ENCODE measurements at regions not wholly inside any gene's neighbourhood (a gene's known extent, or its start where the extent isn't known, plus 50 kb on each side); places are given as distances from the start of the nearest gene placed in this dataset.

- DNase-seq (ENCODE audit: low read depth in 3 of 3) = no peak
These were observed 210.0 kb upstream of the CST7 start for GRCh38 chr20:24738981-24739633.

- DNase-seq (ENCODE audit: low read depth in 3 of 3) = no peak
These were observed 209.3 kb upstream of the CST7 start for GRCh38 chr20:24739746-24740145.

GRCh38 chr20:24741493-24742072 is 207.5 kb upstream of the CST7 start:
- no peak for DNase-seq (ENCODE audit: low read depth in 3 of 3)

GRCh38 chr20:24742436-24742835 is 206.6 kb upstream of the CST7 start:
- no peak for DNase-seq (ENCODE audit: low read depth in 3 of 3)

- DNase-seq (ENCODE audit: low read depth in 3 of 3) = no peak
These were observed 206.1 kb upstream of the CST7 start for GRCh38 chr20:24742989-24743388.

- DNase-seq (ENCODE audit: low read depth in 3 of 3) = no peak
These were observed 205.4 kb upstream of the CST7 start for GRCh38 chr20:24743641-24744040.

GRCh38 chr20:24744747-24745146 is 204.3 kb upstream of the CST7 start:
- DNase-seq (ENCODE audit: low read depth in 3 of 3) = no peak

- no peak for DNase-seq (ENCODE audit: low read depth in 3 of 3)
These were observed 203.9 kb upstream of the CST7 start for GRCh38 chr20:24745206-24745605.

- DNase-seq (ENCODE audit: low read depth in 3 of 3) = no peak
These were observed 203.3 kb upstream of the CST7 start for GRCh38 chr20:24745617-24746350.

- DNase-seq (ENCODE audit: low read depth in 3 of 3) = no peak
These were observed 202.8 kb upstream of the CST7 start for GRCh38 chr20:24746351-24746685.

- no peak for DNase-seq (ENCODE audit: low read depth in 3 of 3)
These were observed 201.9 kb upstream of the CST7 start for GRCh38 chr20:24747010-24747712.

- DNase-seq (ENCODE audit: low read depth in 3 of 3) = no peak
These were observed 201.0 kb upstream of the CST7 start for GRCh38 chr20:24747881-24748595.

- no peak for DNase-seq (ENCODE audit: low read depth in 3 of 3)
These were observed 197.5 kb upstream of the CST7 start for GRCh38 chr20:24751551-24751950.

- DNase-seq (ENCODE audit: low read depth in 3 of 3) = no peak
These were observed 196.5 kb upstream of the CST7 start for GRCh38 chr20:24752612-24753011.

- no peak for DNase-seq (ENCODE audit: low read depth in 3 of 3)
These were observed 195.9 kb upstream of the CST7 start for GRCh38 chr20:24753130-24753529.

- no peak for DNase-seq (ENCODE audit: low read depth in 3 of 3)
These were observed 194.4 kb upstream of the CST7 start for GRCh38 chr20:24754691-24755090.

GRCh38 chr20:24755411-24755922 is 193.6 kb upstream of the CST7 start:
- DNase-seq (ENCODE audit: low read depth in 3 of 3) = no peak

- no peak for DNase-seq (ENCODE audit: low read depth in 3 of 3)
These were observed 192.6 kb upstream of the CST7 start for GRCh38 chr20:24756292-24757025.

GRCh38 chr20:24761220-24762065 is 187.6 kb upstream of the CST7 start:
- no peak for DNase-seq (ENCODE audit: low read depth in 3 of 3)

GRCh38 chr20:24762371-24762770 is 186.7 kb upstream of the CST7 start:
- no peak for DNase-seq (ENCODE audit: low read depth in 3 of 3)

Measured in stimulated activated CD4-positive, alpha-beta T cell treated with anti-CD3 and anti-CD28 coated beads, TNF-alpha, amount 100 ng/mL, for 48 hours (primary cell).